ENCODE measurements at regions not wholly inside any gene's neighbourhood (a gene's known extent, or its start where the extent isn't known, plus 50 kb on each side); places are given as distances from the start of the nearest gene placed in this dataset.

DNA sequence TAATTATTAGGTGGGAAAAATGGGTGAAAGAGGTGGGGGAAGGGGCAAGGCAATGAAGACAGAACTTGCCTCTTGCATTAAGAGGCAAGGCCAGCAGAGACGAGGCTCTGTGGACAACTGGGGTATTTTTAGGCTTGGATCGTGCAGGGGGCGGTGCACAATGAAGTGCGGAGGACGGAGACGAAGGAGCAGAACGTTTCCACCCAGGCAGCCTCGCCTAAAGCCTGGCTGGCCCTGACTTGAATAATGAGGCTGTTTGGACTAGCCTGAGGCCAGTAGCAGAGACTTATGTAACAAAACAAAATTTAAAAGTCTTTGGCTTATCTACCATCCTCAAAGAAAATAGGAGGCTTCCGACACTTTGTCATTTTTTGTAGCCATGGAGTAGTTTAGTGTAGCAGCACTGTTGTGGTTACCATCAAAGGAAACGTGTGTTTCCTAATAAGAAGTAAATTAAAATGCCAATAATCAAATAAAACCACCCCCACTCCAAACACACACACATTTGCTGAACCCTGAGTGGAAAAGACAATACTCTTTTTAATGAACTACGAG lies 370.0 kb upstream of the CNR1 start:
- H3K9me2 ChIP-seq (ENCODE audit: insufficient read depth): no peaks in the 10 kb centered on the region
- TF ChIP-seq EZH2 (IDR thresholded peaks at IDR 0.05; ENCODE audit: insufficient read depth, poor library complexity, severe bottlenecking) (no peak), EZH2phosphoT487 (IDR thresholded peaks at IDR 0.05; ENCODE audit: insufficient read depth, low read depth) (no peak)
- H3K4me3 ChIP-seq: no peak overlapping the region
- no peaks in the 10 kb centered on the region for H3K79me2 ChIP-seq (ENCODE audit: insufficient read depth)
- H3K9me3 ChIP-seq (ENCODE audit: low read depth): no peaks in the 10 kb centered on the region
- no peak overlapping the region for H3K27ac ChIP-seq
- no peak for DNase-seq
- no peaks in the 10 kb centered on the region for H4K20me1 ChIP-seq (ENCODE audit: insufficient read depth)
- no peaks in the 10 kb centered on the region for H3K36me3 ChIP-seq (ENCODE audit: low read depth)
- in situ Hi-C loops (cut with MboI): no loop called here
- H3K4me1 ChIP-seq (ENCODE audit: insufficient read depth): no peaks in the 10 kb centered on the region
- H3K27me3 ChIP-seq (replicated peaks; ENCODE audit: insufficient read depth): no peaks in the 10 kb centered on the region
- H3F3A ChIP-seq (ENCODE audit: insufficient read depth): no peaks in the 10 kb centered on the region
- H3K9ac ChIP-seq: no peak overlapping the region
- no peak overlapping the region for H3K4me2 ChIP-seq (ENCODE audit: unreplicated experiment)
- 37 to 42% methylated on average over 11 of the region's 11 CpGs for WGBS, 2 experiments (ENCODE audit: low coverage in 1 of 2, low lambda C conversion rate in 2 of 2, missing lambda C conversion rate in 2 of 2)
- no peak overlapping the region for H2AFZ ChIP-seq

DNA sequence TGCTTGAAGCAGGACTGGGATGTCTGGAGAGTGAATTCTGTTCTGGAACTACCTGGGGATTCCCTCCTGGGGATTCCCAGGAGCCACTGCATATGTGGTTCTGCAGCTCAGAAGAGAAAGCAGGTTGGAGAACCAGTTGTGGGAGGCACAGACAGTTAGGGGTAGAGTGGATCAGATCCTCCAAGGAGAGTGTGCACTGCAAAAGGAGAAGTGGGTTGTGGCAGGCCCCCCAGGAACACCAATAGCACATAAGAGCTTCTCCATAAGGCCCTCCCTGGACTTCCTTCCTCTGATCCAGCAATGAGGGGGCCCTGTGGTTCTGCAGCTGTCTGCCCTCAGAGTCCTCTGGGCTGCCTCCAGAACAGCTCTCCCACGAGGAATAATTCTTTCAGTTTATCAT lies 369.2 kb upstream of the CNR1 start:
- 0% methylated on average over 1 of the region's 1 CpG for WGBS, 2 experiments (ENCODE audit: low coverage in 1 of 2, low lambda C conversion rate in 2 of 2, missing lambda C conversion rate in 2 of 2)
- Histone ChIP-seq H3K4me2 (ENCODE audit: unreplicated experiment) (no peak overlapping the region), H3K9me2 (ENCODE audit: insufficient read depth) (no peaks in the 10 kb centered on the region), H3K4me3 (no peak overlapping the region), H3K9ac (no peak overlapping the region), H3K27me3 (replicated peaks; ENCODE audit: insufficient read depth) (0 out of 2 replicates have a peak, but pooled peaks cover 3% of the 10 kb centered on the region), H3K27ac (no peak overlapping the region), H3K9me3 (ENCODE audit: low read depth) (no peaks in the 10 kb centered on the region), H2AFZ (no peak overlapping the region), H3F3A (ENCODE audit: insufficient read depth) (no peaks in the 10 kb centered on the region), H3K4me1 (ENCODE audit: insufficient read depth) (no peaks in the 10 kb centered on the region), H3K79me2 (ENCODE audit: insufficient read depth) (no peaks in the 10 kb centered on the region), H3K36me3 (ENCODE audit: low read depth) (no peaks in the 10 kb centered on the region), H4K20me1 (ENCODE audit: insufficient read depth) (no peaks in the 10 kb centered on the region)
- no peak for DNase-seq
- no peak for TF ChIP-seq EZH2 (IDR thresholded peaks at IDR 0.05; ENCODE audit: insufficient read depth, poor library complexity, severe bottlenecking)
- TF ChIP-seq EZH2phosphoT487 (IDR thresholded peaks at IDR 0.05; ENCODE audit: insufficient read depth, low read depth): no peak
- in situ Hi-C loops (cut with MboI): no loop called here

DNA sequence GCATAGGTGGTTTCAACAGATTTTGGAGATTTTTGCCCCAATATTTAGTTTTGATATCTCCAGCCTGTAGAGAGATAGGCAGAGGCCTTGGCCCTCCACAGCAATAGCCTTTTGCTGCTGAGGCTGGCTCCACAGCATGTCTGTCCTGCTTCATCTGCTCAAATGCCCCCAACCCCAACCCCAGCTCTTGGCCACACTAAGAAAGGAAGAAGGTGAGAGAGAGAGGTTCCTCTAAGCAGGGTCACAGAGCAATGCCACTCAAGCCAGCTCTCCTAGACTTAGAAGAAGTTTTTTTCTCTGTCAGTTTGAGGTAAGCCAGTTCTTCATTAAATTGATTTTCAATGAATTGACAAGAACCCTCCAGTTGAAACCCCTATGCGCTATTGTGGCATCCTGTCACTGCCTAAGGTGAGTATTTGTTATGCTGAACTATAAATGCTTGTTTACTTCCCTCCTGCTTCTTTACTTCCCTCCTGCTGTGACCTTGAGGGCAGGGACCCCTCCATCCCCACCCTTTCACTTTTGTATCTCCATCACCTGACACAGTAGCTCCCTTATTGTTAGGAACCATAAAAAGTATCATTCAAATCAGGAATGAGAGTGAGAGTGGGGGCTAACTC lies 366.2 kb upstream of the CNR1 start:
- no peaks in the 10 kb centered on the region for H3K79me2 ChIP-seq (ENCODE audit: insufficient read depth)
- H2AFZ ChIP-seq: no peak overlapping the region
- 0 out of 2 replicates have a peak, but pooled peaks cover 7% of the 10 kb centered on the region for H3K27me3 ChIP-seq (replicated peaks; ENCODE audit: insufficient read depth)
- no peaks in the 10 kb centered on the region for H3K4me1 ChIP-seq (ENCODE audit: insufficient read depth)
- no peaks in the 10 kb centered on the region for H3K36me3 ChIP-seq (ENCODE audit: low read depth)
- H3K9me2 ChIP-seq (ENCODE audit: insufficient read depth): no peaks in the 10 kb centered on the region
- in situ Hi-C loops (cut with MboI): no loop called here
- H3K27ac ChIP-seq: no peak overlapping the region
- H3K9me3 ChIP-seq (ENCODE audit: low read depth): no peaks in the 10 kb centered on the region
- no peaks in the 10 kb centered on the region for H3F3A ChIP-seq (ENCODE audit: insufficient read depth)
- H3K4me3 ChIP-seq: no peak overlapping the region
- no peaks in the 10 kb centered on the region for H4K20me1 ChIP-seq (ENCODE audit: insufficient read depth)
- 68 to 74% methylated on average over 1 of the region's 1 CpG for WGBS, 2 experiments (ENCODE audit: low coverage in 1 of 2, low lambda C conversion rate in 2 of 2, missing lambda C conversion rate in 2 of 2)
- no peak for TF ChIP-seq EZH2phosphoT487 (IDR thresholded peaks at IDR 0.05; ENCODE audit: insufficient read depth, low read depth)
- TF ChIP-seq EZH2 (IDR thresholded peaks at IDR 0.05; ENCODE audit: insufficient read depth, poor library complexity, severe bottlenecking): no peak
- no peak for DNase-seq
- H3K9ac ChIP-seq: no peak overlapping the region
- H3K4me2 ChIP-seq (ENCODE audit: unreplicated experiment): no peak overlapping the region

DNA sequence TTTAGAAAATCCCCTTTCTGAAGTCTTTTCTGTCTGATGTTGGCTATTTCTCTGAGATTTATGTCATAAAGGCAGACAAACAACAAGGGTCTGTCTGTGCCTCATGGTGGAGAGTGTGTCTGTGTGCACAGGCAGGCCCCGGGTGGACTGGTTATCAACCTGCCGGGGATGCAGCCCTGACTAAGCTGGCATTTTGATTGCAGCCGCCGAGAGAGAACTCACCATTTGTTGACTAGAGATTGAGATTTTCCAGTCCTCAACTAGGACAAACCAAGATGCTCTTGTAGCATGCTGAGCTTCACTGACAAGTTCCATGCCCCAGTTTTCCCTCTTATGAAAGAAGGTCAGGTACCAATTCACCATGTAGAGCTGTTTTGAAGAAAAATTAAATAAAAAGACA lies 363.6 kb upstream of the CNR1 start:
- TF ChIP-seq EZH2 (IDR thresholded peaks at IDR 0.05; ENCODE audit: insufficient read depth, poor library complexity, severe bottlenecking) (no peak), EZH2phosphoT487 (IDR thresholded peaks at IDR 0.05; ENCODE audit: insufficient read depth, low read depth) (no peak)
- 9 to 17% methylated on average over 4 of the region's 4 CpGs for WGBS, 2 experiments (ENCODE audit: low coverage in 1 of 2, low lambda C conversion rate in 2 of 2, missing lambda C conversion rate in 2 of 2)

More for the DNA sequence above, 363.6 kb upstream of the CNR1 start:
- Histone ChIP-seq H3K9ac (no peak overlapping the region), H3K4me2 (ENCODE audit: unreplicated experiment) (no peak overlapping the region), H3K9me3 (ENCODE audit: low read depth) (no peaks in the 10 kb centered on the region), H3K27ac (no peak overlapping the region), H2AFZ (no peak overlapping the region), H3K4me3 (no peak overlapping the region), H3K9me2 (ENCODE audit: insufficient read depth) (no peaks in the 10 kb centered on the region), H3K79me2 (ENCODE audit: insufficient read depth) (no peaks in the 10 kb centered on the region), H3F3A (ENCODE audit: insufficient read depth) (no peaks in the 10 kb centered on the region), H3K27me3 (replicated peaks; ENCODE audit: insufficient read depth) (0 out of 2 replicates have a peak, but pooled peaks cover 7% of the 10 kb centered on the region), H4K20me1 (ENCODE audit: insufficient read depth) (no peaks in the 10 kb centered on the region), H3K36me3 (ENCODE audit: low read depth) (no peaks in the 10 kb centered on the region), H3K4me1 (ENCODE audit: insufficient read depth) (no peaks in the 10 kb centered on the region)
- DNase-seq: no peak
- in situ Hi-C loops (cut with MboI): no loop called here
